Adrenal gland (tissue), 5 donors: ENCODE measurements at regions not wholly inside any gene's neighbourhood (a gene's known extent, or its start where the extent isn't known, plus 50 kb on each side); places are given as distances from the start of the nearest gene placed in this dataset.

ENCODE experiments used
- POLR2A ChIP-seq, 2 donors: fragments of 450-650 bp; IDR thresholded peaks; one replicate each; pipeline ENCODE4 v1.6.1; 2017; ENCODE audit warnings: antibody characterized with exemption in 2 of 2, mild to moderate bottlenecking in 2 of 2, moderate library complexity in 1 of 2
- TF ChIP-seq, protein P1 (sequence below), 6 experiments: fragments of 450-650 bp in 4 of 6; fragments of 200-600 bp in 2 of 6; sonication (generic) in 1 of 6; IDR thresholded peaks; 1 replicate in 5 of 6; 2 replicates in 1 of 6; pipeline versions ENCODE4 v1.5.1 to v1.8.0; 2016 to 2021; ENCODE audit warnings: antibody characterized with exemption in 6 of 6, mild to moderate bottlenecking in 2 of 6, moderate library complexity in 1 of 6
- donor health status: DM: no; HTN: no; CAD: no.

GRCh38 chr2:143988082-143988481, 531.8 kb downstream of the ZEB2 start:
- TF ChIP-seq POLR2A (IDR thresholded peaks at IDR 0.05), result no peak
- TF ChIP-seq, protein P1, sequence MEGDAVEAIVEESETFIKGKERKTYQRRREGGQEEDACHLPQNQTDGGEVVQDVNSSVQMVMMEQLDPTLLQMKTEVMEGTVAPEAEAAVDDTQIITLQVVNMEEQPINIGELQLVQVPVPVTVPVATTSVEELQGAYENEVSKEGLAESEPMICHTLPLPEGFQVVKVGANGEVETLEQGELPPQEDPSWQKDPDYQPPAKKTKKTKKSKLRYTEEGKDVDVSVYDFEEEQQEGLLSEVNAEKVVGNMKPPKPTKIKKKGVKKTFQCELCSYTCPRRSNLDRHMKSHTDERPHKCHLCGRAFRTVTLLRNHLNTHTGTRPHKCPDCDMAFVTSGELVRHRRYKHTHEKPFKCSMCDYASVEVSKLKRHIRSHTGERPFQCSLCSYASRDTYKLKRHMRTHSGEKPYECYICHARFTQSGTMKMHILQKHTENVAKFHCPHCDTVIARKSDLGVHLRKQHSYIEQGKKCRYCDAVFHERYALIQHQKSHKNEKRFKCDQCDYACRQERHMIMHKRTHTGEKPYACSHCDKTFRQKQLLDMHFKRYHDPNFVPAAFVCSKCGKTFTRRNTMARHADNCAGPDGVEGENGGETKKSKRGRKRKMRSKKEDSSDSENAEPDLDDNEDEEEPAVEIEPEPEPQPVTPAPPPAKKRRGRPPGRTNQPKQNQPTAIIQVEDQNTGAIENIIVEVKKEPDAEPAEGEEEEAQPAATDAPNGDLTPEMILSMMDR (IDR thresholded peaks at IDR 0.05), result no peak
